ENCODE measurements at regions not wholly inside any gene's neighbourhood (a gene's known extent, or its start where the extent isn't known, plus 50 kb on each side); places are given as distances from the start of the nearest gene placed in this dataset.

GRCh38 chr6:130680116-130680515 lies 147.1 kb upstream of the SMLR1 start:
- H3K27ac ChIP-seq (ENCODE audit: low read length): no peak overlapping the region
- TF ChIP-seq EZH2 (IDR thresholded peaks at IDR 0.05; ENCODE audit: borderline replicate concordance, low read depth, low read length, severe bottlenecking) (no peak), CTCF (IDR thresholded peaks at IDR 0.05; ENCODE audit: borderline replicate concordance, extremely low read depth, low read length, poor library complexity, severe bottlenecking) (no peak)
- H3K4me2 ChIP-seq (ENCODE audit: insufficient read depth, low read length): no peak overlapping the region
- ATAC-seq (ENCODE audit: insufficient read depth, low read depth): no peak
- H3K27me3 ChIP-seq (ENCODE audit: insufficient read depth, low read length, poor library complexity): no peaks in the 10 kb centered on the region
- peaks cover 8% of the 10 kb centered on the region for H3K9me3 ChIP-seq (ENCODE audit: insufficient read depth, low read length, severe bottlenecking)
- no peaks in the 10 kb centered on the region for H3K4me1 ChIP-seq (ENCODE audit: insufficient read depth, low read length)
- no peak overlapping the region for H3K9ac ChIP-seq (ENCODE audit: low read depth, low read length)
- H3K79me2 ChIP-seq (ENCODE audit: insufficient read depth, low read length): no peaks in the 10 kb centered on the region
- no peaks in the 10 kb centered on the region for H3K36me3 ChIP-seq (ENCODE audit: insufficient read depth, low read length)
- H3K4me3 ChIP-seq (ENCODE audit: low read depth in 1 of 2, low read length in 2 of 2): no peak overlapping the region
- H2AFZ ChIP-seq (ENCODE audit: low read depth, low read length): no peak overlapping the region
- no peaks in the 10 kb centered on the region for H4K20me1 ChIP-seq (ENCODE audit: insufficient read depth, low read length)
- no peak for DNase-seq

- no peak overlapping the region for H3K9ac ChIP-seq (ENCODE audit: low read depth, low read length)
- H3K4me1 ChIP-seq (ENCODE audit: insufficient read depth, low read length): no peaks in the 10 kb centered on the region
- TF ChIP-seq CTCF (IDR thresholded peaks at IDR 0.05; ENCODE audit: borderline replicate concordance, extremely low read depth, low read length, poor library complexity, severe bottlenecking) (no peak), EZH2 (IDR thresholded peaks at IDR 0.05; ENCODE audit: borderline replicate concordance, low read depth, low read length, severe bottlenecking) (no peak)
- peaks cover 8% of the 10 kb centered on the region for H3K9me3 ChIP-seq (ENCODE audit: insufficient read depth, low read length, severe bottlenecking)
- no peak overlapping the region for H3K27ac ChIP-seq (ENCODE audit: low read length)
- H4K20me1 ChIP-seq (ENCODE audit: insufficient read depth, low read length): no peaks in the 10 kb centered on the region
- no peaks in the 10 kb centered on the region for H3K36me3 ChIP-seq (ENCODE audit: insufficient read depth, low read length)
- no peak overlapping the region for H3K4me3 ChIP-seq (ENCODE audit: low read depth in 1 of 2, low read length in 2 of 2)
- H3K79me2 ChIP-seq (ENCODE audit: insufficient read depth, low read length): no peaks in the 10 kb centered on the region
- H3K27me3 ChIP-seq (ENCODE audit: insufficient read depth, low read length, poor library complexity): no peaks in the 10 kb centered on the region
- DNase-seq: no peak
- ATAC-seq (ENCODE audit: insufficient read depth, low read depth): no peak
- H2AFZ ChIP-seq (ENCODE audit: low read depth, low read length): no peak overlapping the region
- H3K4me2 ChIP-seq (ENCODE audit: insufficient read depth, low read length): no peak overlapping the region
These were observed 146.2 kb upstream of the SMLR1 start for GRCh38 chr6:130681028-130681427.

GRCh38 chr6:130682066-130682465 lies 145.1 kb upstream of the SMLR1 start:
- H3K79me2 ChIP-seq (ENCODE audit: insufficient read depth, low read length): no peaks in the 10 kb centered on the region
- no peak for TF ChIP-seq EZH2 (IDR thresholded peaks at IDR 0.05; ENCODE audit: borderline replicate concordance, low read depth, low read length, severe bottlenecking)
- TF ChIP-seq CTCF (IDR thresholded peaks at IDR 0.05; ENCODE audit: borderline replicate concordance, extremely low read depth, low read length, poor library complexity, severe bottlenecking): no peak

More at GRCh38 chr6:130682066-130682465, 145.1 kb upstream of the SMLR1 start:
- Histone ChIP-seq H3K4me3 (ENCODE audit: low read depth in 1 of 2, low read length in 2 of 2) (no peak overlapping the region), H3K4me2 (ENCODE audit: insufficient read depth, low read length) (no peak overlapping the region), H3K27me3 (ENCODE audit: insufficient read depth, low read length, poor library complexity) (no peaks in the 10 kb centered on the region), H3K9ac (ENCODE audit: low read depth, low read length) (no peak overlapping the region), H3K27ac (ENCODE audit: low read length) (no peak overlapping the region), H4K20me1 (ENCODE audit: insufficient read depth, low read length) (no peaks in the 10 kb centered on the region), H3K9me3 (ENCODE audit: insufficient read depth, low read length, severe bottlenecking) (peaks cover 8% of the 10 kb centered on the region), H2AFZ (ENCODE audit: low read depth, low read length) (no peak overlapping the region), H3K36me3 (ENCODE audit: insufficient read depth, low read length) (no peaks in the 10 kb centered on the region), H3K4me1 (ENCODE audit: insufficient read depth, low read length) (no peaks in the 10 kb centered on the region)
- no peak for DNase-seq
- ATAC-seq (ENCODE audit: insufficient read depth, low read depth): no peak
